ENCODE measurements at regions not wholly inside any gene's neighbourhood (a gene's known extent, or its start where the extent isn't known, plus 50 kb on each side); places are given as distances from the start of the nearest gene placed in this dataset.
"Not testable (repeated sequence)": the region's sequence is repeated elsewhere in the genome, so short reads cannot be mapped to it uniquely, and the experiment has no call there.

DNA sequence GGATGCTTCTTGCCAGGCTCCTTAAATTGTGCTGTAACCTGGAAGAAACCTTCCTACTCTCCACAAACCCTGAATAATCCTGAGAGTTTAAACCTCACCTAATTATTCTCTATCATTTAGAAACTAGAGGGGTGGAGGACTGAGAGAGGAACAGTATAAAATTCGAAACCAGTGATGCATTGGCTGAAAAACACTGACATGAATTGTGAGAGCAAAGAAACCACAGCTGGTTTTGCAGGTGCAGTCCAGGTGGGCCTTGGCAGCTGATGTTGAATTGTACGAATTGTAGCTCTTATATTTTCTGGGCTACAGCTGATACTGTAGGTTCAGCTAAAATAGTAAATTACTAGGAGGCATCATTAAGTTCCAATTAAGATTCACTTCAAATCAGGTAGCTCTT lies 227.0 kb upstream of the SLITRK5 start:
- ATAC-seq = no peak
- DNase-seq (ENCODE audit: low spot score) = no peak

GRCh38 chr13:87452281-87452680 lies 218.9 kb upstream of the SLITRK5 start:
- DNase-seq (ENCODE audit: low spot score) (no peak), ATAC-seq (no peak)

DNA sequence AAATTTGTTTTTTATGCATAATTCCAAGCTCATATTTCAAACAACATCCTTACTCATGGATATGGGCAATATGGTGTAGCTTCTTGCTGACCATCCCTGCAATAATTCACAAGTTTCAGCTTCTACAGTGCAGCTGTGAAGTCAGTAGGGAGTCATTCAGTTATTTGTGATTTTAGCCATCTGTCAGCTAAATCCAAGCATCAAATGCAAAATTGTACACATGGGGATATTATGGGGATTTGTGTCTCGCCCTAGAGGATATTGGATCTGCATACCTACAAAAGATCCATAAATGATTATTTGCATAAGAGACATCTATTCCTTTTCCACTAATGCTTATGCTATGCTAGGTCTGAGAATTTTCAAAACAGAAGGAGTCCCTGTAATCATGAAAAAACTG lies 217.9 kb upstream of the SLITRK5 start:
- no peak for DNase-seq (ENCODE audit: low spot score)
- no peak for ATAC-seq

GRCh38 chr13:87459419-87459818 lies 211.8 kb upstream of the SLITRK5 start:
- DNase-seq (ENCODE audit: low spot score) (no peak), ATAC-seq (no peak)

GRCh38 chr13:87497426-87497825 lies 173.7 kb upstream of the SLITRK5 start:
- no peak for ATAC-seq

DNA sequence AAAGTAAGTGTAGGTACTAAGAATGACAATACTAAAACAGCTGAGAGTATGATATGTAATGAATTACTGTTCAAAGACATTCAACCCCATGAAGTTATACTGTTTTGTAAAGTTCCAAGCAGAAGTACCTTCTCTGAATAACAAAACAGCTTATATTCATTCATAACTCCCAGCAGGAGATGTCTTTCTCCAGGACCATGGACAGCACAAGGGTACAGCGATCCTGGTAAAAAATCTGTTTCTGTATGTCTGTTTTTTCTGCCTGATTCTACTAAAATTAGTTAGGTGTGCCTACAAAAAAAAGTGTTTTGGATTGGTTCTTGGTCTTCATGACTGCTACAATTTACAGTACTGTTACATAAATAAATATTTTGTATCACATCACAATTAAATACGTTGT lies 172.5 kb upstream of the SLITRK5 start:
- DNase-seq (ENCODE audit: low spot score) (no peak), ATAC-seq (no peak)

More at GRCh38 chr13:87497426-87497825, 173.7 kb upstream of the SLITRK5 start:
- DNase-seq (ENCODE audit: low spot score) = no peak

DNA sequence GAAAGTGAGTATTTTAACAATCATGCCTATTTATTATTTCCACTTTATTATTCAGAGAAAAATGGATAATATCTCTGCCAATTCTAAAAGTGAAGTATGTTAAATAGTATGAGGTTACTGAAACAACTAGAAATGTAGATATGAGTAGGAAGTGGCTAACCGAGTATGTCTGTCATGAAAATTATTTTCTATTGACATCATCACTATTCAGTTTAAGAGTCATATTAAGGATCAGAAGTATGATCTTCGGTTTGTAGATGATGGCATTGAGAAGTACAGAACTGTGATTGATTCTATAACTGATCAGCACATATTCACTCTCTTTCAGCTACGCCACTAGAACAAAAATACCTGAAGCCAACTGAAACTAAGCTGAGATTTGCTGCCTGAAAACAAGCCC lies 146.4 kb upstream of the SLITRK5 start:
- DNase-seq (ENCODE audit: low spot score) (no peak), ATAC-seq (no peak)

DNA sequence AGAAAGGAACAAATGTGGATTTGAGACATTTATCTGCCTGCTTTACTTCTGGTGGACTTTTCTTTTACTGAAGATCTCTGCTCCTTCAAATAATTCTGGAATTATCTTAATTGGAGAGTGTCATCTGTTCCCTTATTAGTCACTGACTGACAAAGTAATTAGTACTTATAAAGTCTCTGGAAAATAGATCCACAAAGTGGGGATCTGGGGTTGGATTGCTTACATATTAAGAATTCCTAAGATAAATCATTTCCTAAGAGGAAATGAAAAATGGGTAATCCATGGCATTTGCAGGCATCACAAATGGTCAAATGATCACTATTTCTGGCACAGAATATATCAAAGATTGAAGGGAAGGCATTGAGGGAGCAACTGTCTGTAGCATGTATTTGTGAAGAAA lies 137.4 kb upstream of the SLITRK5 start:
- DNase-seq (ENCODE audit: low spot score) (no peak), ATAC-seq (no peak)

DNA sequence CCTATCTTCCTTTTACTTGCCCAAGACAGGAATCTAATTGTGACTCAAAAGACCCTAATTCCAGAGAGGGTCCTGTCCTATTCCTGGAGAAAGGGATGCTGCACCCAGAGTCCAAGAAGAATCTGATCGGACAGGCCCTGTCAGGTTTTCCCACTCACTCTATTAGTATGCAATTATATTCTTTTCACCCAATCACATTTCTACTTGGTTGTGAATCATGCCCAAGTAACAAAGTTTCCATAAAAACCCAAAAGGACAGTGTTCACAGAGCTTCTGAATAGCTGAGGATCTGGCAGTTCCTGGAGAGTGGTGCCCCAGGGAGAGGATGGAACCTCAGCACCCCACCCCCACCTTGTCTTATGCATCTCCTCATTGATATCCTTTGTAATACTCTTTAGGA lies 135.3 kb upstream of the SLITRK5 start:
- no peak for DNase-seq (ENCODE audit: low spot score)
- no peak for ATAC-seq

DNA sequence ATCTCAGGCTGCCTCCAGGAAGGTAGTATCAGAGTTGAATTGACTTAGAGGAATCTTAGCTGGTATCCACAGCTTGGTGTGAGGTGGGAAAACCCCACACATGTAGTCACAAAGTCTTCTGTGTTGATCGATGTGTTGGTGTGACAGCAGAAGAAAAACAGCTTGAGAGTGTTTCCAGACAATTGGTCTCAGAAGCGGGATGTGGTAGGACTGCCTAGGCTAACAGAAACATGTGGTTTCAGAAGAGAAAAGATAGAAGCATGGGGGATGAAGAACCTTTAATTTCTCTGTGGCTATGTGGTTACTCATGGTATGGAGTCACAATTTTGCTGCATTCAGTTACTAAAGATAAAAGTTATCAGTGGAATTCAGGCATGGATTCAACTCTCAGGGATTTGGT lies 134.7 kb upstream of the SLITRK5 start:
- ATAC-seq (no peak), DNase-seq (ENCODE audit: low spot score) (no peak)

DNA sequence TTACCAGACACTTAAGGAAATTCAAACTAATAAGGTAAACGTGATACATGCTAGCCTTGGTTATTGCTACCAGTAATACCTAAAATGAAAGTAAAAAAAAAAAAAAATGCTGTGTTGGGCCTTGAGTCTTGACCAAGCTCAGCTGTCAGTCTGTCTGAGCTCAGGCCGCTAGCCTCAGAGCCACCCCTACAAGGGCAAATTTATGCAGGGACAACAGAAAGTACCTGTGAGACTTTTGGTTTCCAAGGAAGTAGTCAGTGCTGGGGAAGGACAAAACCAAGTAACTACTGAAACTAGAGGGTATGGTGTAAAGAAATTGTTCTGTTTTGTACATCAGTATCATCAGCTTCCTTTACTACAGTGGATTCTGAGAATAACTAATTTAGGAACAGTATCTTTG lies 134.3 kb upstream of the SLITRK5 start:
- DNase-seq (ENCODE audit: low spot score) (no peak), ATAC-seq (no peak)

DNA sequence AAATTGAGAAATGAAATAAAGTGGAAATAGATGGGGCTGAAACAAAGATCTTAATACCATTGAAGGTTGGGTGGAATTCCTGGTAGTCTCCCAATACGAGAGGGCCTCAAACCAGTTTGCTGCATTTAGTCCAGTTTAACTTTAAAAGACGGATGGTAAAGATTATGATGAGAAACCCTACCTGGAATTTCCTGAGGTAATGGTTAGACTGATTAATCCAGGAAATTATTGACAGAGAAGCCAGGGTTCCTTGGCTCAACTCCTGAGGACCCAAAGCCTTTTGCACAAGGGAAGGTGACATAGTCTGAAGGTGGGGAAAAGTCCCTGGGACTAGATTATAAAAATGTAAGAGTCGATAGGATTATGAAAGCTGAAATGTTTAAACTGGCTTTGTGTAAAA lies 133.2 kb upstream of the SLITRK5 start:
- DNase-seq (ENCODE audit: low spot score) (no peak), ATAC-seq (no peak)

DNA sequence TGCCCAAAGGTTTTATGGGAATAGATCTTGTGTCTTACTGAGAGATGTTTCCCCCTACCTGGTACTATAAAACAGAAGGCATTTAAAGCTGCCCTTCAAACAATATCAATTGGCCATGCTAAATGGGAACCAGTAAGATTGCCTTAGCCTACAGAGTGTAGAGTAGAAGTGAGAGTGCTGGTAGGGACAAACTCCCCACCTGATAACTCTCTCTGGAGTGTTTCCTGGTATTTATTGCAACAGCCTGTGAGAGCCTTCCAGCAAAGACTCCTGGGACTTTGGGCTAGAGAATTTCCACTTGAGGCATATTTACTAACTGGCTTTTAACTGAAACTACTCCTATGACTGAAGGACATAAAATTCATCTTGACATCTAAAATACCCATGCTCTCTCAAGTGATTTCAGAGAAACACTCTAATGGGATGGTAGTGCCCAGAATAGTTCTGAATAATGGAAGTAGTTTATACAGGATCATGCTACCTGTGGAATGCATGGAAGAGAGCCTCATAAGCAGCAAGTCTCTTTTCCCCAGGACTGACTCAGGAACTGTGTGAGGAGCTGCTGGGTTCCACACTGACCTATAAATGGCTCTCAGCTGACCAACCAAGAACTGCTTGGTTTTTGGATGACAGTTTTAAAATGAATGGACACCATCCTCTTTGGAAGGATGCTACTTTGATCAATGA lies 132.7 kb upstream of the SLITRK5 start:
- ATAC-seq (no peak), DNase-seq (ENCODE audit: low spot score) (no peak)

GRCh38 chr13:87553142-87553541 lies 118.0 kb upstream of the SLITRK5 start:
- ATAC-seq = no peak
- DNase-seq (ENCODE audit: low spot score) = no peak

GRCh38 chr13:87554045-87554444 lies 117.1 kb upstream of the SLITRK5 start:
- ATAC-seq (no peak), DNase-seq (ENCODE audit: low spot score) (no peak)

DNA sequence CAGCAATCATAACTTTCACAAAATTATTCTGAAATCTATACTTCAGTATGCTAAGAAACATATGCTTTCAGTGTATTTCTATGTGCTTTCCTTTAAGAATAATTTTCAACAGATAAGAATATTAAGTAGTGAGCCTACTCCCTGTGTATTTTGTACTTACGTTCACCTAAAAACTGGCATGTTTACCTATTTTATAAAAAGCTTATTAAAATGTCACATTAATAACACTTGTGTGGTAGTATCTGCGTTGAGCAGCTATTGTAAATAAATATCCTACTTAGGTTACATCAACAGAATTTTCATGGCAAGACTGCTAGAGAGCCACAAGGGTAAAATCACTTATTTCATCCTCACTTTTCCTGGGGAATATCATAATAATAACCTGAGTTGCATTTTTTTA lies 113.4 kb upstream of the SLITRK5 start:
- no peak for ATAC-seq
- no peak for DNase-seq (ENCODE audit: low spot score)

GRCh38 chr13:87561580-87561979 lies 109.6 kb upstream of the SLITRK5 start:
- not testable (repeated sequence) for ATAC-seq; DNase-seq (ENCODE audit: low spot score)

- ATAC-seq (no peak), DNase-seq (ENCODE audit: low spot score) (no peak)
These were observed 100.5 kb upstream of the SLITRK5 start for GRCh38 chr13:87570669-87571068.

DNA sequence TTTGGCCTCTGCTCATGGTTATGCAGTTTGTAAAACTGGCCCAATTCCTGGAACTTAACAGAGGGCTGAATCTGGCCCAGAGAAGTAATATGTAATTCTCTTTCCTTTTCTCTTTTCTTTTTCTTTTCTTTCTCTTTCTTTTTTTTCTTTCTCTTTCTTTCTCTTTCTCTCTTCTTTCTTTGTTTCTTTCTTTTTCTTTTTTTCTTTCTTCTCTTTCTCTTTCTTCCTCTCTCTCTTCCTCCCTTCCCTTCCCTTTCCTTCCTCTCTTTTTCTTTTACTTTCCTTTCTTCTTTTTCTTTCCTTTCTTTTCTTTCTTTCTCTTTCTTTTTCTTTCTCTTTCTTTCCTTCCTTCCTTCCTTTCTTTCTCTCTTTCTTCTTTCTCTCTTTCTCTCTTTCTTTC lies 88.8 kb upstream of the SLITRK5 start:
- ATAC-seq (no peak), DNase-seq (ENCODE audit: low spot score) (no peak)

- DNase-seq (ENCODE audit: low spot score) (no peak), ATAC-seq (no peak)
These were observed 80.7 kb upstream of the SLITRK5 start for GRCh38 chr13:87590518-87590917.

DNA sequence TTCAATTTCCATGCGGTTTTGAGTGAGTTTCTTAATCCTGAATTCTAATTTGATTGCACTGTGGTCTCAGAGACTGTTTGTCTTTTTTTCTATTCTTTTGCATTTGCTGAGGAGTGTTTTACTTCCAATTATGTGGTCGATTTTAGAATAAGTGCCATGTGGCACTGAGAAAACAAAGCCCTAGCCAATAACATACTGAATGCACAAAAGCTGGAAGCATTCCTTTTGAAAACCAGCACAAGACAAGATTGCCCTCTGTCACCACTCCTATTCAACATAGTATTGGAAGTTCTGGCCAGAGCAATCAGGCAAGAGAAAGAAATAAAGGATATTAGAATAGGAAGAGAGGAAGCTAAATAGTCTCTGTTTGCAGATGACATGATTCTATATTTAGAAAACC lies 66.7 kb upstream of the SLITRK5 start:
- not testable (repeated sequence) for ATAC-seq; DNase-seq (ENCODE audit: low spot score)

- DNase-seq (ENCODE audit: low spot score) (no peak), ATAC-seq (no peak)
These were observed 63.9 kb upstream of the SLITRK5 start for GRCh38 chr13:87607266-87607665.

DNA sequence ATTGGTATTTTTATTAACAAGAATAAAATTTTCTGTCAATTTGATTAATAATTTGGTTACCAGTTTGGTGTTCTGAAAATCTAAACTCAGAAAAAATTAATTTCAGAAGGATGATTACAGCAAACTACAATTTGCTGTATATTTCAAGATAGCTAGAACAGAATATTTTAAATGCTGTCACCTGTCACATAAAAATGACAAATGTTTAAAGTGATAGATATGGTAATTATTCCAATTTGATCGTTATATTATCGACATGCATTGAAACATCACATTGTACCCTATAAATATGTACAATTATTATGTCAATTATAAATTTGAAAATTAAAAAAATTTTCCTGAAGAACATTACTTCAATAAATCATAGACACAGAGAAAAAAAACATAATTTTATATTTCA lies 56.9 kb upstream of the SLITRK5 start:
- DNase-seq (ENCODE audit: low spot score) = no peak
- no peak for ATAC-seq
